Medulla oblongata (tissue), 1 donor: ENCODE measurements at regions not wholly inside any gene's neighbourhood (a gene's known extent, or its start where the extent isn't known, plus 50 kb on each side); places are given as distances from the start of the nearest gene placed in this dataset.

Experiments used
- DNase-seq: peaks from one replicate; pipeline ENCODE4 v3.0.0-alpha.2; 2015; ENCODE audit errors: extremely low spot score

GRCh38 chr1:22315315-22316078 lies 136.2 kb upstream of the ZBTB40 start:
- DNase-seq = no peak

- DNase-seq = no peak
Measured at GRCh38 chr1:22317231-22317919, 134.3 kb upstream of the ZBTB40 start.

- DNase-seq = no peak
Measured at GRCh38 chr1:22317920-22318243, 133.8 kb upstream of the ZBTB40 start.

DNA sequence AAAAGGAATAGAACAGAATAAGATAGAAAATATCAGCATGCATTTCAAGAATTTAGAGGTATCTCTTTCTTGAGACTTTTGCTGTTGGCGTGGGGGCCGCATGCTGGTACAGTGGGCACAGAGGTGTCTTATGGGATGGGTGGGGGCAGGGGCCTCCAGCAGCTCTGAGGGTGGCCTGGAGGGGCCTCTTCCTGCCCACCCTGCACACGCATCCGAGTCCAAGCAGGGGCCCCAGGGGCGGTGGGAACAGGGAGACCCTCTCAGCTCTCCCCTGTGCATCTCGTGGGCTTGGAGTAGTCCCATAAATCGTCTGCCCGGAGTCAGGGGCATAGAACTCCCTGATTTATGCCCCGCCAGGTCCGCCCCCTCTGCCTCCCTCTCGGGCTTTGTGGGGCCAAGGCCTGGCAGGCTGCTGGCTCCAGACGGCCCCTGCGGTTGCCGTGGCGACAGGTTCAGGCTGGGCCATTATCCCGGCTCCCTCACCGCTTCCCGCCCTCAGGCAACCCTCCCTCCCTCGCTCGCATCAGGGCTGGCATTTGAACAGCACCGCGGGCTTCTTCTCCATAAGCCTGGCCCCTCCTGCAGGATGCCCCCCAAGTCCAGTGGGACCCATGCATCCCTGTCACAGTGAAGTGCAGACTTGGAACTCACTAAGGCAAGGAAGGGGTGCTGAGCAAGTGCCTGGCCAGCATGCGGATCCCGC lies 133.2 kb upstream of the ZBTB40 start:
- DNase-seq = peak; percentile 25

- no peak for DNase-seq
Measured at GRCh38 chr1:22319608-22320007, 132.0 kb upstream of the ZBTB40 start.

- DNase-seq = no peak
Measured at GRCh38 chr1:22320587-22321344, 130.9 kb upstream of the ZBTB40 start.

DNA sequence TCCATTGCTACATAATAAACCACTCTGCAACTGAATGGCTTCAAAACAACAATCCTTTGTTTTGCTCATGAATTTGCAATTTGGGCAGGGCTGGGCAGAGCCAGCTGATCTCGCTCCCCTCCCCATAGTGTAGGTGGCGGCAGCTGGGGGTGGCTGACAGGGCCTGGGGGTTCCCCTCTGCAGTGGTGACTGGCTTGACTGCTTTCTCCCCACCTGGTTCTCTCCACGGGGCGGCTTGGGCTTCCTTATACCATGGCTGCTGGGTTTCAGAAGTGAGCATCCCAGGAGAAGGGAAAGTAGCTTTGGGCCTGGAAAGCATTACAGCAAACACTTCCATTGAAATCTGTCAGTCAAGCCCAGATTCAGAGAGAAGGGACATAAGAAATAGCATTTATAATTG lies 129.7 kb upstream of the ZBTB40 start:
- DNase-seq = no peak

DNA sequence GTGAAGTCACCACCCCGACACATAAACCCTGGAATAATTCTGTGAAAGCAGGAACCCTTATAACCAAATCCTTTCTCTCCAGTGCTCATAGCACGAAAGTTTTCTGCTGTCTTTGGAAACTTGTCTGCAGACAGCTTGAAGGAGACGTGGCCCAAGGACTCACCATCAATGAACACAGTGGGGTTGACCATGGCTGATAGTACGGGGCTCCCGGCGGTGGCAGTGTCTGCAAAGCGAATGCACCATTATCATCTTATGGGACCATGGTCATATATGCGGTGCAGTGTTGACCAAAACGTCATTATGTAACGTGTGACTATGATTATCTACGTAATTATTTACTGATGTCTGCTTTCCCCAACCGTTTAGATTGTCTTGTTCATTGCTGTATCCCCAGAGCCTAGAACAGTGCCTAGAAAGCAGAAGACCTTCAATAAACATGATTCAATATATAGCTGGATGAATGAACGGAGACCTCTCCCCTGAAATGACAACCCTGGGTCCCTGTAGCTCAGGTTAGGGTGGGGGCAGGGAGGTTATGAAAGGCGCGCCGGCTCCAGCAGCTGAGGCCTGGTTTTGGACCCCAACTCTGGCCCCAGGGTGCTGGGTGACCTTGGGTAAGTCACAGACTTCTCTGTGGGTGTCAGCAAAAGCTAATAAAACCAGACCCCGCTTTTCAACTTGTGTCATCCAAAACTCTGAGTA lies 128.4 kb upstream of the ZBTB40 start:
- DNase-seq = no peak

- no peak for DNase-seq
Measured at GRCh38 chr1:22323846-22324504, 127.7 kb upstream of the ZBTB40 start.

GRCh38 chr1:22325531-22326371 lies 125.9 kb upstream of the ZBTB40 start:
- DNase-seq = no peak

DNA sequence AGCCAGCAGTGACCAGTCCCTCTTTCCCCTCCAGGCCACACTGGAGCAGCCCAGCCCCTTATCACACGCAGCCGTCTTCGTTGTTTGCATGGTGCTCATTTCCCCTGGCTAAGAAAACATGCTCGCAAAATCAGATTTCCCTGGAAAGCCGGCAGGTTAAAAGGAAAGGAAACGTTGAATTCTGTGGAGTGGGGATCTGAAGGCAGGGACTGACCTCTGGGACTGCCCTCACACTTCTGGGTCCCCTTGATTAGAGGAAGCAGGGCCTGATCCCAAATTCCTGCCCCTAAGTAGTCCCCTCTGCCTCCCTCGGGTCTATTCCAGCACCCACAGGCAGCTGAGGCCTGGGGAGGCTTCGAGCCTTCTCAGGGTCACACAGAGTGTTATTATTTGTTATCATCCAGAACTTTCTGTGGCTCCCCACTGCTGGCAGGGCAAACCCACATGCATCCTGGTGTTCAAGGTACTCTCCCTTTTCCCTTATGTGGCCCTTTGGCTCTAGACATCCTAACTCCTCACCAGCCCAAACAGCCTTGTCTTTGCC lies 125.2 kb upstream of the ZBTB40 start:
- DNase-seq = no peak

- DNase-seq = no peak
Measured at GRCh38 chr1:22326931-22327330, 124.7 kb upstream of the ZBTB40 start.

DNA sequence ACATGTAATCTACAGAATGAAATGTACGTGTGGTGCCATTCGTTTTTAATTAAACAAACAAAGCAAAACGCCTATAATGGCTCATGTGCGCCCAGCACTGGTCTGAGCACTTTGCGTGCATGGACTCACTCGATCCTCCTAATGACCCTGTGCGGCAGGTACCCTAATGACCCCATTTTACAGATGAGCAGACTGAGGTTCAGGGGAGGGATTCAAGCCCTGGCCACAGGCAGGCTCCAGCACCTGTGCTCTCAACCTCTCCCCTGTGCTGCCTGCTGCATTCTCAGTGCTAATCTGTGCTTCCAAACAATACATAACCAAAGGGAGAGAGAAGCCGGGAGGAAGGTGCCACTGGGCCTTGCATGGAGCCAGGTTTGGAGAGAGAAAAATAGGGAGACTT lies 124.2 kb upstream of the ZBTB40 start:
- DNase-seq = no peak

- no peak for DNase-seq
Measured at GRCh38 chr1:22328331-22329147, 123.1 kb upstream of the ZBTB40 start.

DNA sequence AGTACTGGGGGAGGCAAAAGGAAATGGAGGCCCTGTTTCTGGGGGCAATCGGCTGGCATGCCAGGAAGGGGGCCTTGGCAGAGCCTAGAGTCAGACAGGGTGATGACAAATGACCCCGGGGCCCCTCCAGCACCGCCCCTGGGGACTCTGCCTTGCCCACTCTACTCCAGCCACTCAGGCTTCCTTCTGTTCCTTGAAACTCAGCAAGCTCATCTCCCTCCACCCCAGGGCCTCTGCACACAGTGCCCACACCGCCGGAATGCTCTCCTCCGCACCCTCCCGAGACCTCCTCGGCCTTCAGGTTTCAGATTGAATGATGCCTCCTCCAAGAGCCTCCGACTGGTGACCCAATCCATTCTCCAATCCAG lies 122.5 kb upstream of the ZBTB40 start:
- DNase-seq = no peak

- no peak for DNase-seq
Measured at GRCh38 chr1:22330092-22330759, 121.4 kb upstream of the ZBTB40 start.

DNA sequence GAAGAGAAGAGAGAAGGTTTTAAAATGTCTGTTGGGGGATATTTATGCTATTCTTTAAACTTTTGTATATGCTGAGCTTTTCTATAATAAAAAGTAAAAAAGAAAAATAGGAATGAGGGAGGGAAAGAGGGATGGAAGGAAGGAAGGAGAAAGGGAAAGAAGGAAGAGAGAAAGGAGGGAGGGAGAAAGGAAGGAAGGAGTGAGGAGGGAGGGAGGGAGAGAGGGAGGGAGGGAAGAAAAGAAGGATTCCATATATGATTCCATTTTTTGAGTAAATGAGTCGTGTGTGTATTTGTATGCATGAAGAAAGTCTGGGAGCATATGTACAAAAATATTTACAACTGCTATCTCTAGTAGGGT lies 120.9 kb upstream of the ZBTB40 start:
- no peak for DNase-seq

- DNase-seq = no peak
Measured at GRCh38 chr1:22331618-22332423, 119.8 kb upstream of the ZBTB40 start.
